Tibial nerve (tissue), 4 donors: ENCODE measurements at regions not wholly inside any gene's neighbourhood (a gene's known extent, or its start where the extent isn't known, plus 50 kb on each side); places are given as distances from the start of the nearest gene placed in this dataset.

ENCODE experiments used
- DNase-seq, 2 donors: peaks; one replicate each; pipeline ENCODE4 v3.0.0-alpha.2; 2019; ENCODE audit warnings: low spot score in 2 of 2
- H3K27ac ChIP-seq, 4 donors: fragments of 200-600 bp; sonication (generic) in 3 of 4; one replicate each; pipeline ENCODE4 v1.5.1; 2017 to 2019; ENCODE audit warnings: mild to moderate bottlenecking in 1 of 4
- H3K27me3 ChIP-seq, 2 donors: fragments of 200-600 bp; sonication (generic) in 1 of 2; one replicate each; pipeline versions ENCODE4 v1.5.1 to v1.6.0; 2017 to 2019
- H3K36me3 ChIP-seq, 3 donors: fragments of 200-600 bp; sonication (generic); one replicate each; pipeline ENCODE4 v1.5.1; 2018 to 2019
- H3K4me1 ChIP-seq, 4 donors: fragments of 200-600 bp; sonication (generic) in 3 of 4; one replicate each; pipeline ENCODE4 v1.5.1; 2017 to 2019
- H3K4me3 ChIP-seq, 4 donors: fragments of 200-600 bp; sonication (generic) in 3 of 4; one replicate each; pipeline ENCODE4 v1.5.1; 2017 to 2019; ENCODE audit warnings: mild to moderate bottlenecking in 1 of 4, moderate library complexity in 1 of 4
- H3K9me3 ChIP-seq, 4 donors: fragments of 200-600 bp; sonication (generic) in 3 of 4; one replicate each; pipeline ENCODE4 v1.5.1; 2017 to 2019
- EP300 ChIP-seq, 2 donors: sonication (generic); formaldehyde crosslinking; IDR thresholded peaks; one replicate each; pipeline ENCODE4 v1.6.1; 2017; ENCODE audit warnings: antibody characterized with exemption in 2 of 2, mild to moderate bottlenecking in 1 of 2
- POLR2A ChIP-seq, 2 donors: fragments of 450-650 bp; IDR thresholded peaks; one replicate each; pipeline ENCODE4 v1.6.1; 2017; ENCODE audit warnings: antibody characterized with exemption in 2 of 2, mild to moderate bottlenecking in 2 of 2, moderate library complexity in 2 of 2
- WGBS, 2 donors: methylation state at CpG; one replicate each; pipeline ENCODE4 v1.1.5; 2018; 5-methylcytosine and 5-hydroxymethylcytosine counted together
- TF ChIP-seq, protein P1 (sequence below), 5 experiments: fragments of 200-600 bp in 3 of 5; fragments of 450-650 bp in 2 of 5; sonication (generic) in 3 of 5; IDR thresholded peaks; one replicate each; pipeline ENCODE4 v1.5.1; 2016 to 2019; ENCODE audit warnings: antibody characterized with exemption in 5 of 5, mild to moderate bottlenecking in 3 of 5, moderate library complexity in 2 of 5

DNA sequence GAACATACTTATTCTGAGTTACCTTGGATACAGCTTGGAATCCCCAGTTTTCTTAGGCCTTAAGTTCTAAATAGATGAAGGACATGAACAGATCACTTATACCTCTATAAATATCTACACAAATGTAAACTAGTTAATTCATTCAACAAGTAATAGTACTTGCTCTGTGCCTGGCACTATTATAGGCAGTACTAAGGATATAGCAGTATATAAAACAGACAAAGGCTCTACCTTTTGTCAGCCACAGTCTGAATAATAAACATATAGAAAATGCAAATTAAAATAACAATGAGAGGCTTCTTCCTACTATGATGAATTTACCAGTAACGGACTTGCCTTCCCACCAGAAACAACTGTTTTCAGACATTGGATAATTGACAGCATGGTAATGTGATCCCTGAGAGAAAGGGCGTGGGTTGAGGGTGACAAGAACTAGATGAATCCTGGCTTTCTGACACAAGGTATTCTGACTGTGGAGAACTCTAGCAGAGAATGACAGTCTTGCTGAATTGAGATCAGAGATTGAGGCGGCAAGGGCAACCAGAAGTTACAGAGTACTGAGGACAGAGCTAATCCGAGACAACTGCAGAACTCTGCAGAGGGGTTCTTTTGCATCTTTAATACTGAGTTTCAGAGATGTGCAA lies 170.5 kb downstream of the TANC2 start:
- Histone ChIP-seq H3K4me3 (no peak overlapping the region), H3K36me3 (no peaks in the 10 kb centered on the region), H3K27me3 (no peaks in the 10 kb centered on the region), H3K4me1 (peaks cover 0 to 29% (median 11%) of the 10 kb centered on the region in 4 donors), H3K27ac (peak overlapping the region in 1 of 4 donors; percentile 30), H3K9me3 (no peaks in the 10 kb centered on the region)
- DNase-seq: no peak
- WGBS, 2 donors: 78 to 81% methylated on average over 4 of the region's 4 CpGs
- TF ChIP-seq, protein P1, sequence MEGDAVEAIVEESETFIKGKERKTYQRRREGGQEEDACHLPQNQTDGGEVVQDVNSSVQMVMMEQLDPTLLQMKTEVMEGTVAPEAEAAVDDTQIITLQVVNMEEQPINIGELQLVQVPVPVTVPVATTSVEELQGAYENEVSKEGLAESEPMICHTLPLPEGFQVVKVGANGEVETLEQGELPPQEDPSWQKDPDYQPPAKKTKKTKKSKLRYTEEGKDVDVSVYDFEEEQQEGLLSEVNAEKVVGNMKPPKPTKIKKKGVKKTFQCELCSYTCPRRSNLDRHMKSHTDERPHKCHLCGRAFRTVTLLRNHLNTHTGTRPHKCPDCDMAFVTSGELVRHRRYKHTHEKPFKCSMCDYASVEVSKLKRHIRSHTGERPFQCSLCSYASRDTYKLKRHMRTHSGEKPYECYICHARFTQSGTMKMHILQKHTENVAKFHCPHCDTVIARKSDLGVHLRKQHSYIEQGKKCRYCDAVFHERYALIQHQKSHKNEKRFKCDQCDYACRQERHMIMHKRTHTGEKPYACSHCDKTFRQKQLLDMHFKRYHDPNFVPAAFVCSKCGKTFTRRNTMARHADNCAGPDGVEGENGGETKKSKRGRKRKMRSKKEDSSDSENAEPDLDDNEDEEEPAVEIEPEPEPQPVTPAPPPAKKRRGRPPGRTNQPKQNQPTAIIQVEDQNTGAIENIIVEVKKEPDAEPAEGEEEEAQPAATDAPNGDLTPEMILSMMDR (IDR thresholded peaks at IDR 0.05): no peak
- TF ChIP-seq EP300 (IDR thresholded peaks at IDR 0.05) (no peak), POLR2A (IDR thresholded peaks at IDR 0.05) (no peak)

DNA sequence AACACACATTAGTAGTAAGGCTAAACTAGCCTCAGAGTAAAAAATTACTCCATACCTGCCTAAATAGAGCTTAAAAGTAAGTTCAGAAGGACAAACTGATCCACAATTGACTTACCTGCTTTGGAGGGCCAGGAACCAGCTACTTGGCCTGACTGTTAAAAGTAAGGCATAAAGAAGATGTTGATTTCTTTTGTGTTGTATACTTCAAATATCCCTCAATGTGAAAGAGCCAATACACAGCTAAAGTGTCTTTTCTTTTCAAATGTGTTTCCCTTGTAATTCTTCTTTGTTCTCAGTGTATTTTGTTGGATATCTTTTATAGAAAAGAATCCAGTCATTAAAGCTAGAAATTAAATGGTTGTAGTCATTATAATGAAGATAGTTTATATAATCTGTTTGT lies 171.1 kb downstream of the TANC2 start:
- DNase-seq: no peak
- Histone ChIP-seq H3K4me3 (no peak overlapping the region), H3K27me3 (no peaks in the 10 kb centered on the region), H3K4me1 (peaks cover 0 to 29% (median 10%) of the 10 kb centered on the region in 4 donors), H3K36me3 (no peaks in the 10 kb centered on the region), H3K27ac (no peak overlapping the region), H3K9me3 (no peaks in the 10 kb centered on the region)
- TF ChIP-seq POLR2A (IDR thresholded peaks at IDR 0.05): no peak
- TF ChIP-seq EP300 (IDR thresholded peaks at IDR 0.05): no peak
- TF ChIP-seq, protein P1 (IDR thresholded peaks at IDR 0.05): no peak

DNA sequence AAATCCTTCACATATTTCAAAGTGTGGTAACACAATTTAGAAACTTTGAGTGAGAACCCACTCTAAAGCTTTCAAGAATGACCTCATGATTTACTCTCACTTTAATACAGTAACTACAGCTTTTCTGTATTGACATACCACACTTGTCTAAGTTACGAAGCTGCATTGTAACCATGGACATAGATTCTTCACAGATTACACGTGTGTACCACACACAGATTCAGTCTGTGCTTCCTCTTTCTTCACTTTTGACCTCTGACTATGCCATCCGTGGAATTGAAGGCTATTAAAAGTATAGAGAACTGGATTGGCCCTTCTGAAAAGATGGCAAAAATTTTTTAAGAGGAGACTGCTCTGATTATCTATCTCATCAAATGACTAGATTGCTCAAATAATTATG lies 172.7 kb downstream of the TANC2 start:
- DNase-seq: no peak
- Histone ChIP-seq H3K27me3 (no peaks in the 10 kb centered on the region), H3K9me3 (no peaks in the 10 kb centered on the region), H3K27ac (no peak overlapping the region), H3K4me3 (no peak overlapping the region), H3K4me1 (peaks cover 0 to 29% (median 9%) of the 10 kb centered on the region in 4 donors), H3K36me3 (no peaks in the 10 kb centered on the region)
- WGBS, 2 donors: 52 to 55% methylated on average over 3 of the region's 3 CpGs
- TF ChIP-seq, protein P1 (IDR thresholded peaks at IDR 0.05): no peak
- TF ChIP-seq EP300 (IDR thresholded peaks at IDR 0.05) (no peak), POLR2A (IDR thresholded peaks at IDR 0.05) (no peak)

DNA sequence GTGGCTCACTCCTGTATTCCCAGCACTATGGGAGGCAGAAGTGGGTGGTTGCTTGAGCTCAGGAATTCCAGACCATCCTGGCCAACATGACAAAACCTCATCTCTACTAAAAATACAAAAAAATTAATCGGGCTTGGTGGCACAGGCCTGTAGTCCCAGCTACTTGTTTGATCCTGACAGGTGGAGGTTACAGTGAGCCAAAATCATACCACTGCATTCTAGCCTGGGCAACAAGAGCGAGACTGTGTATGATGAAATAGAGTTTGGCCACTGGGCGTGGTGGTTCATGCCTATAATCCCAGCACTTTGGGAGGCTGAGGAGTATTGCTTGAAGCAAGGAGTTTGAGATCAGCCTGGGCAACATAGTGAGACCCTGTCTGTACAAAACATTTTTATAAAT lies 173.3 kb downstream of the TANC2 start:
- DNase-seq: no peak
- 92 to 99% methylated on average over 3 of the region's 3 CpGs for WGBS, 2 donors
- no peaks in the 10 kb centered on the region for H3K27me3 ChIP-seq
- H3K36me3 ChIP-seq: no peaks in the 10 kb centered on the region
- TF ChIP-seq POLR2A (IDR thresholded peaks at IDR 0.05): no peak
- TF ChIP-seq EP300 (IDR thresholded peaks at IDR 0.05): no peak
- TF ChIP-seq, protein P1 (IDR thresholded peaks at IDR 0.05): no peak
- no peak overlapping the region for H3K4me3 ChIP-seq
- peaks cover 0 to 29% (median 9%) of the 10 kb centered on the region in 4 donors for H3K4me1 ChIP-seq
- no peaks in the 10 kb centered on the region for H3K9me3 ChIP-seq
- H3K27ac ChIP-seq: no peak overlapping the region

DNA sequence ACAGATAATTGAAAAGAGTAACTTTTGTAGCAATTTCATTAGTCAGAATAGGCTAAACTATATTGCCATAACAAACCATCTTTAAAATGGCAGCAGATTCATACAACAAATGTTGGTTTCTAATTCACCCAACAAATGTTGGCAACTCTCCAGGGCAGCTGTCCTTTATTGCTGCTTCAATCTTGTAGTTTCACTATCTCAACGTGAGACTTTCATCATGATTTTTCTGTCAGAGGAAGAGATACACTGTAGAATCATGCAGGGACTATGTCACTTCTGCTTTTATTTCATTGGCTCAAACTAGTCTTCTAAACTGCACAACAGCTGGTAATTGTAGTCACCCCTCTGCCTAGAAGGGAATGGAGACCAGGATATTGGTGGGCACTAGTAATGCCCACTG lies 174.2 kb downstream of the TANC2 start:
- 6 to 11% methylated on average over 1 of the region's 1 CpG for WGBS, 2 donors
- no peak overlapping the region for H3K27ac ChIP-seq
- TF ChIP-seq POLR2A (IDR thresholded peaks at IDR 0.05) (no peak), EP300 (IDR thresholded peaks at IDR 0.05) (no peak)
- TF ChIP-seq, protein P1 (IDR thresholded peaks at IDR 0.05): no peak
- no peaks in the 10 kb centered on the region for H3K36me3 ChIP-seq
- DNase-seq: peak in 1 of 2 donors; percentile 27
- H3K4me1 ChIP-seq: peaks cover 0 to 29% (median 9%) of the 10 kb centered on the region in 4 donors
- no peak overlapping the region for H3K4me3 ChIP-seq
- no peaks in the 10 kb centered on the region for H3K9me3 ChIP-seq
- H3K27me3 ChIP-seq: no peaks in the 10 kb centered on the region
